HCT116 (cell line): ENCODE measurements at regions not wholly inside any gene's neighbourhood (a gene's known extent, or its start where the extent isn't known, plus 50 kb on each side); places are given as distances from the start of the nearest gene placed in this dataset.

Source experiments
- ATAC-seq: fragments of 200-7000 bp; cut with Tn5 transposase; 2 replicates; pipeline ENCODE4 v1.9.1; 2020; ENCODE audit warnings: mild to moderate bottlenecking, moderate library complexity
- BruUV-seq: library from RNA; stranded (reverse); fragments of 400-500 nt; replicated peaks from 2 replicates; lab custom pipeline; 2021; lab: Mats Ljungman, UMichigan
- CTCF ChIA-PET: fragments of 300-600 bp; sonication (Branson Sonifier 250); formaldehyde crosslinking; loops from one replicate; lab custom pipeline; 2021; ENCODE audit warnings: antibody characterized with exemption; lab: Charles Lee
- POLR2A ChIA-PET: fragments of 300-600, 350-600 bp; sonication (Branson Sonifier 250); formaldehyde crosslinking; loops from one replicate; lab custom pipeline; 2021; ENCODE audit warnings: antibody characterized with exemption; lab: Charles Lee
- RAD21 ChIA-PET, 2 experiments: fragments of 300-600 bp; sonication (Branson Sonifier 250); formaldehyde crosslinking; loops; one replicate each; lab custom pipeline; 2023; ENCODE audit warnings: low total read pairs in 2 of 2; ENCODE audit not compliant: uncharacterized antibody in 2 of 2, unreplicated experiment in 2 of 2, low non-redundant PET in 1 of 2; lab: Charles Lee
- DNase-seq: peaks from one replicate; pipeline ENCODE4 v3.0.0-alpha.2; 2010; ENCODE audit warnings: low read depth, low spot score
- H2AFZ ChIP-seq: fragments of 200-600 bp; shearing (Covaris generic), sonication (generic); 2 replicates; pipeline ENCODE4 v1.6.1; 2017; ENCODE audit warnings: low read depth, mixed run types, mixed read lengths, antibody characterized with exemption, low read length; ENCODE audit not compliant: poor library complexity, severe bottlenecking
- H3K27ac ChIP-seq: 2 replicates; pipeline ENCODE4 v1.5.1; 2012; ENCODE audit warnings: low read depth, low read length
- H3K27me3 ChIP-seq: fragments of 200-600 bp; sonication (generic); 2 replicates; pipeline ENCODE4 v1.6.1; 2016; ENCODE audit warnings: mixed run types, low read length, mixed read lengths; ENCODE audit not compliant: insufficient read depth
- H3K36me3 ChIP-seq, 2 experiments: fragments of 200-500 bp in 1 of 2; fragments of 200-600 bp in 1 of 2; sonication (Bioruptor generic) in 1 of 2; sonication (generic) in 1 of 2; 2 replicates each; pipeline versions ENCODE4 v1.5.1 to v1.6.1; 2014 to 2016; ENCODE audit warnings: low read length in 2 of 2, inconsistent platforms in 1 of 2, mixed read lengths in 1 of 2, mixed run types in 1 of 2; ENCODE audit not compliant: insufficient read depth in 2 of 2, control insufficient read depth in 1 of 2
- H3K4me1 ChIP-seq, 2 experiments: fragments of 200-600 bp in 1 of 2; sonication (generic) in 1 of 2; 2 replicates each; pipeline versions ENCODE4 v1.5.1 to v1.6.1; 2012 to 2017; ENCODE audit warnings: low read length in 2 of 2, inconsistent platforms in 1 of 2, mild to moderate bottlenecking in 1 of 2, mixed read lengths in 1 of 2, mixed run types in 1 of 2, moderate library complexity in 1 of 2; ENCODE audit not compliant: insufficient read depth in 2 of 2, control insufficient read depth in 1 of 2
- H3K4me2 ChIP-seq: fragments of 200-600 bp; sonication (generic); 2 replicates; pipeline ENCODE4 v1.6.1; 2017; ENCODE audit warnings: mixed run types, low read length, mixed read lengths
- H3K4me3 ChIP-seq, 2 experiments: fragments of 200-600 bp in 1 of 2; sonication (generic) in 1 of 2; replicated peaks in 1 of 2; 2 replicates each; pipeline ENCODE4 v1.5.1; 2011 to 2016; ENCODE audit warnings: low read length in 2 of 2, control low read depth in 1 of 2, low read depth in 1 of 2, mild to moderate bottlenecking in 1 of 2, mixed read lengths in 1 of 2, mixed run types in 1 of 2
- H3K79me2 ChIP-seq: fragments of 200-600 bp; sonication (generic); 2 replicates; pipeline ENCODE4 v1.6.1; 2017; ENCODE audit warnings: mild to moderate bottlenecking, mixed run types, low read length, moderate library complexity, mixed read lengths; ENCODE audit not compliant: insufficient read depth
- H3K9ac ChIP-seq: fragments of 200-600 bp; sonication (generic); 2 replicates; pipeline ENCODE4 v1.6.1; 2016; ENCODE audit warnings: low read length, mixed read lengths
- H3K9me2 ChIP-seq: fragments of 200-600 bp; sonication (generic), shearing (Covaris generic); 2 replicates; pipeline ENCODE4 v1.6.1; 2017; ENCODE audit warnings: mixed run types, mild to moderate bottlenecking, moderate library complexity; ENCODE audit not compliant: insufficient read depth
- H3K9me3 ChIP-seq, 2 experiments: fragments of 200-500 bp in 1 of 2; fragments of 200-600 bp in 1 of 2; sonication (Bioruptor generic) in 1 of 2; sonication (generic) in 1 of 2; 2 replicates each; pipeline ENCODE4 v1.6.1; 2014 to 2017; ENCODE audit warnings: low read length in 2 of 2, mixed read lengths in 2 of 2, inconsistent platforms in 1 of 2, low read depth in 1 of 2, mild to moderate bottlenecking in 1 of 2, mixed run types in 1 of 2, moderate library complexity in 1 of 2; ENCODE audit not compliant: control insufficient read depth in 1 of 2, insufficient read depth in 1 of 2
- H4K20me1 ChIP-seq: fragments of 200-600 bp; sonication (generic), shearing (Covaris generic); 2 replicates; pipeline ENCODE4 v1.6.1; 2017; ENCODE audit warnings: mixed run types, mild to moderate bottlenecking, moderate library complexity; ENCODE audit not compliant: insufficient read depth
- ATF3 ChIP-seq: IDR thresholded peaks from 2 replicates; pipeline ENCODE4 v1.6.1; 2012
- ELF1 ChIP-seq: IDR thresholded peaks from 2 replicates; pipeline ENCODE4 v1.6.1; 2012; ENCODE audit warnings: low read depth, borderline replicate concordance
- JUND ChIP-seq: IDR thresholded peaks from 2 replicates; pipeline ENCODE4 v1.6.1; 2012
- REST ChIP-seq: IDR thresholded peaks from 2 replicates; pipeline ENCODE4 v1.6.1; 2012; ENCODE audit warnings: low read depth
- ZFX ChIP-seq: fragments of 450-650 bp; IDR thresholded peaks from 2 replicates; pipeline ENCODE4 v1.6.1; 2017
- intact Hi-C: fragments of 100-400 bp; cut with micrococcal nuclease; formaldehyde crosslinking; loops from 2 replicates; pipeline ENCODE4 v1.10.0; 2022

GRCh38 chr18:75654386-75654785 lies 226.9 kb upstream of the SMIM21 start:
- Histone ChIP-seq H3K27ac (no peak overlapping the region), H3K36me3 (no peaks in the 10 kb centered on the region), H3K4me2 (no peak overlapping the region), H3K9me2 (no peaks in the 10 kb centered on the region), H3K79me2 (no peaks in the 10 kb centered on the region), H3K27me3 (no peaks in the 10 kb centered on the region), H3K9me3 (no peaks in the 10 kb centered on the region), H3K4me1 (no peaks in the 10 kb centered on the region), H3K9ac (no peak overlapping the region), H2AFZ (no peak overlapping the region), H4K20me1 (no peaks in the 10 kb centered on the region), H3K4me3 (no peak overlapping the region)
- ChIA-PET CTCF (no interaction called here), RAD21 (no interaction called here), POLR2A (no interaction called here)
- TF ChIP-seq REST (no peak), ATF3 (no peak), JUND (no peak)
- ATAC-seq (no peak), DNase-seq (no peak)
- no TSS peak for BruUV-seq
- intact Hi-C loops, result no loop called here

- Histone ChIP-seq H4K20me1 (no peaks in the 10 kb centered on the region), H3K27me3 (no peaks in the 10 kb centered on the region), H3K79me2 (no peaks in the 10 kb centered on the region), H3K4me3 (no peak overlapping the region), H3K9me3 (no peaks in the 10 kb centered on the region), H3K4me2 (no peak overlapping the region), H3K4me1 (no peaks in the 10 kb centered on the region), H2AFZ (no peak overlapping the region), H3K9ac (no peak overlapping the region), H3K27ac (no peak overlapping the region), H3K9me2 (no peaks in the 10 kb centered on the region), H3K36me3 (no peaks in the 10 kb centered on the region)
- ChIA-PET CTCF (no interaction called here), RAD21 (no interaction called here), POLR2A (no interaction called here)
- intact Hi-C loops, result no loop called here
- BruUV-seq, result no TSS peak
- ATAC-seq, result no peak
- DNase-seq, result no peak
- TF ChIP-seq ELF1 (no peak), ZFX (no peak)
These were observed 225.0 kb upstream of the SMIM21 start for GRCh38 chr18:75652528-75652927.
